KMS-11 (cell line): ENCODE measurements at regions not wholly inside any gene's neighbourhood (a gene's known extent, or its start where the extent isn't known, plus 50 kb on each side); places are given as distances from the start of the nearest gene placed in this dataset.

Source experiments
- H2AFZ ChIP-seq: fragments of 200-600 bp; sonication (generic); 2 replicates; pipeline ENCODE4 v1.6.1; 2016; ENCODE audit warnings: antibody characterized with exemption, mixed run types, low read depth
- H3K27ac ChIP-seq: fragments of 200-600 bp; sonication (generic); 2 replicates; pipeline ENCODE4 v1.6.1; 2016; ENCODE audit warnings: mild to moderate bottlenecking, mixed run types
- H3K27me3 ChIP-seq: fragments of 200-600 bp; sonication (generic); 2 replicates; pipeline ENCODE4 v1.6.1; 2017; ENCODE audit warnings: mild to moderate bottlenecking, low read depth, mixed run types, moderate library complexity; ENCODE audit not compliant: insufficient read depth
- H3K36me3 ChIP-seq: fragments of 200-600 bp; sonication (generic); 2 replicates; pipeline ENCODE4 v1.6.1; 2017; ENCODE audit warnings: mild to moderate bottlenecking, mixed run types; ENCODE audit not compliant: insufficient read depth
- H3K4me1 ChIP-seq: fragments of 200-600 bp; sonication (generic); 2 replicates; pipeline ENCODE4 v1.6.1; 2016; ENCODE audit warnings: mild to moderate bottlenecking, low read depth, mixed run types; ENCODE audit not compliant: poor library complexity, severe bottlenecking
- H3K4me2 ChIP-seq: fragments of 200-600 bp; sonication (generic); 2 replicates; pipeline ENCODE4 v1.7.0; 2016; ENCODE audit warnings: mild to moderate bottlenecking, mixed run types
- H3K4me3 ChIP-seq: fragments of 200-600 bp; sonication (generic); IDR thresholded peaks from 2 replicates; pipeline ENCODE4 v1.6.1; 2017; ENCODE audit warnings: low read depth, low read length, mixed read lengths; ENCODE audit not compliant: insufficient read depth
- H3K79me2 ChIP-seq: fragments of 200-600 bp; sonication (generic); 2 replicates; pipeline ENCODE4 v1.6.1; 2016; ENCODE audit warnings: low read depth, mixed run types; ENCODE audit not compliant: insufficient read depth
- H3K9ac ChIP-seq: fragments of 200-600 bp; sonication (generic); 2 replicates; pipeline ENCODE4 v1.6.1; 2016; ENCODE audit warnings: mild to moderate bottlenecking, mixed run types
- H4K20me1 ChIP-seq: fragments of 200-600 bp; sonication (generic); 2 replicates; pipeline ENCODE4 v1.6.1; 2016; ENCODE audit warnings: mild to moderate bottlenecking, mixed run types; ENCODE audit not compliant: insufficient read depth
- CTCF ChIP-seq: fragments of 200-600 bp; sonication (generic); conservative IDR thresholded peaks from 2 replicates; pipeline ENCODE4 v1.6.1; 2017; ENCODE audit warnings: low read depth, mild to moderate bottlenecking, antibody characterized with exemption, low read length, moderate library complexity, mixed read lengths

GRCh38 chr2:236663287-236664101 is 93.9 kb downstream of the ACKR3 start:
- no peaks in the 10 kb centered on the region for H3K4me1 ChIP-seq
- no peaks in the 10 kb centered on the region for H3K27me3 ChIP-seq
- H3K79me2 ChIP-seq, result no peaks in the 10 kb centered on the region
- no peak for TF ChIP-seq CTCF
- no peaks in the 10 kb centered on the region for H3K36me3 ChIP-seq
- no peak overlapping the region for H3K4me2 ChIP-seq
- no peak overlapping the region for H3K9ac ChIP-seq
- no peak overlapping the region for H3K27ac ChIP-seq
- H3K4me3 ChIP-seq, result no peak overlapping the region
- H2AFZ ChIP-seq, result no peak overlapping the region
- no peaks in the 10 kb centered on the region for H4K20me1 ChIP-seq

- Histone ChIP-seq H3K4me2 (no peak overlapping the region), H3K79me2 (no peaks in the 10 kb centered on the region), H3K27me3 (no peaks in the 10 kb centered on the region), H3K4me1 (no peaks in the 10 kb centered on the region), H4K20me1 (no peaks in the 10 kb centered on the region), H3K4me3 (no peak overlapping the region), H3K9ac (no peak overlapping the region), H3K36me3 (no peaks in the 10 kb centered on the region), H2AFZ (no peak overlapping the region), H3K27ac (no peak overlapping the region)
- no peak for TF ChIP-seq CTCF
Observed at GRCh38 chr2:236664136-236664535, 94.5 kb downstream of the ACKR3 start.

- H3K79me2 ChIP-seq, result no peaks in the 10 kb centered on the region
- H3K4me2 ChIP-seq, result no peak overlapping the region
- no peak overlapping the region for H3K4me3 ChIP-seq
- no peak for TF ChIP-seq CTCF
- no peaks in the 10 kb centered on the region for H3K27me3 ChIP-seq
- H3K4me1 ChIP-seq, result no peaks in the 10 kb centered on the region
- H2AFZ ChIP-seq, result no peak overlapping the region
- H3K9ac ChIP-seq, result no peak overlapping the region
- H4K20me1 ChIP-seq, result no peaks in the 10 kb centered on the region
- no peak overlapping the region for H3K27ac ChIP-seq
- no peaks in the 10 kb centered on the region for H3K36me3 ChIP-seq
Observed at GRCh38 chr2:236665101-236665500, 95.5 kb downstream of the ACKR3 start.

- Histone ChIP-seq H4K20me1 (no peaks in the 10 kb centered on the region), H3K4me2 (no peak overlapping the region), H3K36me3 (no peaks in the 10 kb centered on the region), H3K27ac (no peak overlapping the region), H2AFZ (no peak overlapping the region), H3K27me3 (no peaks in the 10 kb centered on the region), H3K9ac (no peak overlapping the region), H3K4me1 (no peaks in the 10 kb centered on the region), H3K79me2 (no peaks in the 10 kb centered on the region), H3K4me3 (no peak overlapping the region)
- no peak for TF ChIP-seq CTCF
Observed at GRCh38 chr2:236665572-236666118, 96.0 kb downstream of the ACKR3 start.
